GM18507 (cell line): ENCODE measurements at regions not wholly inside any gene's neighbourhood (a gene's known extent, or its start where the extent isn't known, plus 50 kb on each side); places are given as distances from the start of the nearest gene placed in this dataset.

Experiments
- DNase-seq: peaks from one replicate; pipeline ENCODE4 v3.0.0; 2011; ENCODE audit warnings: low read depth; ENCODE audit not compliant: insufficient read length; ENCODE audit errors: extremely low spot score
- FAIRE-seq: peaks from 2 replicates; lab custom pipeline; 2011; peaks lifted over from hg19 to GRCh38; lab: Jason Lieb, UNC

DNA sequence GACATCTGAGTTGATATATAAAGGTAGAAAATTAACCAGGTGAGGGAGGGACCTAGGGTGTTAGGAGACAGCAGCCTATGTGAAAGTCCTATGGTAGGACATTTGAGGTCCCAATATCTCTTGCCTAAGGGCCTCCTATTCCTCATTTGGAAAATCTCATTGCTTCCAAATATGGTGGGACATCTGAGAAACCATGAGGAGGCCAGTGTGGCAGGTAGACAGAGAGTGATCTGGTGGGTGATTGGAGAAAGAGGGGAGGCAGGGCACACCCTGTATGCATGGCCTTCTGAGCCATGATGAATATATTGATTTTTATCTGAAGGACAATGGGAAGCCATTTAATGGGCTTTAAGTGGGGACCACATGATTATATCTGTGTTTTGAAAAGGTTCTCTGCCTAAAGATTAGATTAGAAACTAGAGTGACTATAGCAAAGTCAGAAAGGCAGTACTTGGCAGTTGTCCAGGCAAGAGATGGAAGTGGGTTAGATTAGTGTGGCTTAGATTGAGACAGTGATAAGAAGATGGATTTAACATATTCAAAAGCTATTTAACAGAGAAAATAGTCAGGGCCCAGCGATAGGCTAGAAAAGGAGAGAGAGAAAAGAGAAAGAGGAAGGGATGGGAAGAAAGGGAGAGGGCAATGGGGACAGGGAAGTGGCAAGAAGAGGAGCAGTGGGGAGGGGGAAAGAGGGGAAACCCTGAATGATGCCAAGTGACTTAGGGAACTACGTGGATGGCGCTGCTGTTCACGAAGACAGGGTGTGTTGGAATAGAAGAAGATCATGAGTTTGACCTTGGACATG lies 237.2 kb upstream of the SRRM4 start:
- DNase-seq (no peak), FAIRE-seq (no peak)

GRCh38 chr12:118746176-118746575 lies 235.2 kb upstream of the SRRM4 start:
- FAIRE-seq: no peak
- DNase-seq: no peak

DNA sequence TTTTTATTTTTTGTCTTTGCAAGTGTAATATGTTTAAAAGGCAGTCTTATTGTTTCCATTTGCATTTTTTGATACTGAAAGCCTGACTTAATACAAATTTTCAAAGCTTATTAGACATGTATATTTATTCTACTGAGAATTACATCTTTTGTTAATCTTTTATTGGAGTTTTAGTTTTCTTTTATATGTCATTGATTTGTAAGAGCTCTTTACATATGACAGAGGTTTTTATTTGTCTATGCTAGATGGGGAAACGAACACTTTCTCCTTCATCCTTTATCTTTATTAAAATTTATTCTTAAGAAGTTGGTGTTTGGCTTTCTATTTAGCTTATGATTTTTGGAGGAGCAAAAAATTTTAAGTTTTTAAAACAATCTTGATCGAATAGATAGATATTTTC lies 234.4 kb upstream of the SRRM4 start:
- DNase-seq (no peak), FAIRE-seq (no peak)

DNA sequence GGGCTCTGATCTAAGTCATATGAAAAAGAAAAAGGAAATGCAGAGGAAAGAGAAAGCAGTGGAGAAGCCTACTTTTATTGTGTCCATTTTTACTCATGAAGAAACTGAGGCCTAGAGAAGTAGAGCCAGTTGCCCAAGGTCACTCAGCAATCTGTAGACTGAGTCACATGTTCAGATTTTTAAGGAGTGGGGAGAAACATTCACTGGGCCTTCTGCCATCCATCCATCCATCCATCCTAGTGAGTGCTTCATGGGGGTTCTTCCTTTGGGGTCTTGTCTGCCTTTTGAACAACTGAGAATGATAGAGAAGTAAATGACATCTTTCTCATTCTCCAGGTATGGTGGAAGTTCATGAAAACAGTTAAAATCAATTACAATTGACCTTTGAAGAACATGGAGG lies 233.6 kb upstream of the SRRM4 start:
- FAIRE-seq (no peak), DNase-seq (no peak)

- FAIRE-seq: no peak
- DNase-seq: no peak
Measured at GRCh38 chr12:118748478-118749380, 232.6 kb upstream of the SRRM4 start.

- FAIRE-seq: no peak
Measured at GRCh38 chr12:118749646-118750045, 231.7 kb upstream of the SRRM4 start.

GRCh38 chr12:118750666-118751065 lies 230.7 kb upstream of the SRRM4 start:
- DNase-seq (no peak), FAIRE-seq (no peak)

More at GRCh38 chr12:118749646-118750045, 231.7 kb upstream of the SRRM4 start:
- no peak for DNase-seq

DNA sequence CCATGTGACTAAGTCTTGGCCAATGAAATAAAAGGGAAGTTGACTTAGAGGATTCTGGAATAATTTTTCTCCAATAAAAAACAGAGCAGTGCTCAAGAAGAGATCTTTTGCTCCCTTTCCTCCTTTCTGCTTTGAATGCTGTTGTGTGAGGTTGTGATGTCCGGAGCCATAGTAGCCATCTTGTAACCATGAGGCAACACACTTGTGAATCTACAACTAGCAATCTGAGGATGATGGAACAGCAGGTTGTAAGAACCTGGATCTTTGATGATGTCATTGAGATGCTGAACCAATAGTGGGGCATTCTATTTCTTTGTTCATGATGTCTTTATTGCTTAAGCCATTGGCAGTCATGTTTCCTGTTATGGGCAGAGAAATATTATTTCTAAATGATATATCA lies 230.0 kb upstream of the SRRM4 start:
- DNase-seq (no peak), FAIRE-seq (no peak)

GRCh38 chr12:118760623-118761022 lies 220.7 kb upstream of the SRRM4 start:
- DNase-seq (no peak), FAIRE-seq (no peak)

DNA sequence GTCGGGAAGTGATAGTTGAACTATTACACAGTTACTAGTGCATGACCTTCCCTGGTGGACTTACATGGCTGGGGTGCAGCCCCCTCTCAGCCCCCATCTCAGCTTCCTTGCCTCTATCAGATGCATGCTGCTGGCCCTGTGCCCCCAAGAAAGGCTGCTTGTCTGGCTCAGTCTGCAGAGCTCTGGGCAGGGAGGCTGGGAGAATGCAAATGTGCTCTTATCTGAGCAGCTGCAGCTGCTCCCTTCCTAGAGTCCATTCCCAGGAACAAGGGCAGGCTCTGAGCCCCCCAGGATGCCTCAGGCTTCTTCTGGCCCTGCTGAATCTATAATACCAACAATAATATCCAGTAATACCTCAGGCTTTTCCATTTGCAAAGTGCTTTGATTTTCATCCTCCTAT lies 218.1 kb upstream of the SRRM4 start:
- DNase-seq (no peak), FAIRE-seq (no peak)

DNA sequence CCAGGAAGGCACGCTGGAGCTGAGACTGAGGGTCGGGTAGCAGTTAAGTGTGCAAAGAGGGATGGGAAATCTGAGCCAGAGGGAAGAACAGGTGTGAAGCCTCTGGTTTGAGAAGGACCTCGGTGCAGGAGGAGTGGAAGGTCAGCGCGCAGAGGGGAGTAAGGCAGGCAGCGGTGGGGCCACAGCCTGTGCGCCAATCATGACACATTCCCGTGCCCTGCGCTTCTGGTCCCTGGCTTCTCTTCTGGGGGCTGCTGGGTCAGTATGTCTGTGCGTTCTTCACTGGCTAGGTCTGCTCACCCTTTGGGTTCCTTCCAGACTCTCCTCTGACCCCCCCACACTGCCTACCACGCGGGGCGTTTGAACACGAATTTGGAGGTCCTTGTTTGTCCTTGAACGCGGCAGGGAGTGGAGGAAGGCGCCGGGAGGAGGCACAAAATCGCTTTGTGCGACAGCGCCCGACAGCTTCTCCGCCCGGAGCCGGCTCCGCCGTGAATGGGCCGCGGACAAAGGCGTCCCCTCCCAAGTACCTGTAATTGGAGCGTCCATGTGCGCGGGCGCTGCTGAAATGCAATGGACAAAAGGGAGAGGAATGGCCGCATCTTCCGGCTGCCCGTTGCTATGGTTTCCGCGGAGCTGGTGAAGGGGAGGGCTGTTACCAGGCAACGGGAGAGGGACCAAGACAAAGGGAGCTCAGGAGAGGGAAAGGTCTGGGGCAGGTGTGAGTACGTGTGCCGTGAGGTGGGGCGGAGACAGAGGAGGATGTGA lies 207.2 kb upstream of the SRRM4 start:
- no peak for FAIRE-seq

DNA sequence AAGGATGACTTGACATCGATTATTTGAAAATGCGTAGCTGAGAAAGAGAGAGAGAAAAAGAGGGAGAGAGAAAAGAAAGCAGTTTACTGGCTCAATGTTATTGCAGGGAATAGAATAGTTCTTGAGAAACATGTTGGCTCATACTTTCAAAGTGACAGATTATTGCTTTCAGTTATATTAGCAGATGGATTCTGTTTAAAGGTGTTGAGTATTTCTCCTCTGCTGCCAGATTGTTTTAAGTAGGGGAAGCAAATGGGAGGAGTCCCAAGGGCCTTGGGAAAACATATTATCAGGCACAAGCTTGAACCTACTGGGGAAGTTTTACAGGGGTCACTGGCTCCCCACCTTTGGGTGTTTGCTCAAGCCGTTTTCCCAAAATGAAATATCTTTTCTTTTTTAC lies 203.8 kb upstream of the SRRM4 start:
- DNase-seq (no peak), FAIRE-seq (no peak)

More for the DNA sequence above, 207.2 kb upstream of the SRRM4 start:
- DNase-seq: no peak

DNA sequence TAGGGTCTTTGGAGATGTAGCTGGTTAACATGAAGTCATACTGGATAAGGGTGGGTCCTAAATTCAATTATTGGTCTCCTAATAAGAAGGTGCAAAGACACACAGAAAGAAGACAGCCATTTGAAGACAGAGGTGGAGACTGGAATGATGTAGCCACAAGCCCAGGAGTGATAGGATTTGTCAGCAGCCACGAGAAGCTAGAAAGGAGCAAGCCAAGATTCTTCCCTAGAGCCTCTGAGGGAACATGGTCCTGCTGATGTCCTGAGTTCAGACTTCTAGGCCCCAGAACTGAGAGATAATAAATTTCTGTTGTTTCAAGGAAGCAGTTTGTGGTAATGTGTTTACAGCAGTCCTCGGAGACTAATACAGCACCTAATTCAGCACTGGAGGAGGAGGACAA lies 203.3 kb upstream of the SRRM4 start:
- DNase-seq (no peak), FAIRE-seq (no peak)

GRCh38 chr12:118780939-118781338 lies 200.4 kb upstream of the SRRM4 start:
- DNase-seq (no peak), FAIRE-seq (no peak)

GRCh38 chr12:118781692-118782091 lies 199.6 kb upstream of the SRRM4 start:
- DNase-seq: no peak
- FAIRE-seq: no peak

DNA sequence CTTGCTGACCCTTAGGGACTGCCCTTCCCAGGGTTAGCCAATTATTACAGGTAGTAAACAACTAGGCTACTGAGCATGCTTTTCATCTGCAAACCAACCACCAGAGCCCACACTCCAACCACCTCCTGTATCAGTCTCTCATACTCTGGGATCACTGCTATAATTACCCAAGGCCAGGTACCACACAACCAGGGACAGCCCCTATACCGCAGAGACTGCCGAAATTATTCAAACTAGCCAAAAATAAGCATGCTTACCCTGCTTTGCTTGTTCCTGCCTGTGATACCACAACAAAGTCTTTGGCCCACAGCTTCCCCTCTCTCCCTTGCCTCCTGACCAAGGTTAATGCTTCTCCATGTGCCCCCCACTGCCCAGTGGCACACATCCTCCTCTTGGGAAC lies 197.6 kb upstream of the SRRM4 start:
- DNase-seq (no peak), FAIRE-seq (no peak)

GRCh38 chr12:118790578-118790977 lies 190.8 kb upstream of the SRRM4 start:
- DNase-seq (no peak), FAIRE-seq (no peak)

GRCh38 chr12:118813778-118814357 lies 167.5 kb upstream of the SRRM4 start:
- DNase-seq (no peak), FAIRE-seq (no peak)

DNA sequence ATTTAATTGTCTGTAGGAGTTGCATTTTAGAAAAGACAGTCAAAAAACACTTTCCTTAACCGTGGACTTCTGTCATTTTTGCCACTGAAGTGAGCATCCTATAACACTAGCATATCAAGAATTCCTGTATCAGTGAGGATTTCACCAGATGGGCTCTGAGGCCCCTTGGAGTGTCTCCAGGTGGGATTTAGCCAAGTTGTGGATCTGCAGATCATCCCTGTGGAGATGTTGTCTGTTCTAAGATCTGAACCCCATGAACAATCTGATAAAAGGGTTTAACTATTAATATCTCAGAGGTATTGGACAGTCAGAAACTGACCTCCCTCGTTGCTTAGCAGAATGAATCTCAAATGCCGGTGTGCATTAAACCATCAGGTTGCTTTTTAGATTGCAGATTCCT lies 165.0 kb upstream of the SRRM4 start:
- DNase-seq: no peak
- FAIRE-seq: no peak
